ENCODE measurements at regions not wholly inside any gene's neighbourhood (a gene's known extent, or its start where the extent isn't known, plus 50 kb on each side); places are given as distances from the start of the nearest gene placed in this dataset.
"Not testable (repeated sequence)": the region's sequence is repeated elsewhere in the genome, so short reads cannot be mapped to it uniquely, and the experiment has no call there.

DNA sequence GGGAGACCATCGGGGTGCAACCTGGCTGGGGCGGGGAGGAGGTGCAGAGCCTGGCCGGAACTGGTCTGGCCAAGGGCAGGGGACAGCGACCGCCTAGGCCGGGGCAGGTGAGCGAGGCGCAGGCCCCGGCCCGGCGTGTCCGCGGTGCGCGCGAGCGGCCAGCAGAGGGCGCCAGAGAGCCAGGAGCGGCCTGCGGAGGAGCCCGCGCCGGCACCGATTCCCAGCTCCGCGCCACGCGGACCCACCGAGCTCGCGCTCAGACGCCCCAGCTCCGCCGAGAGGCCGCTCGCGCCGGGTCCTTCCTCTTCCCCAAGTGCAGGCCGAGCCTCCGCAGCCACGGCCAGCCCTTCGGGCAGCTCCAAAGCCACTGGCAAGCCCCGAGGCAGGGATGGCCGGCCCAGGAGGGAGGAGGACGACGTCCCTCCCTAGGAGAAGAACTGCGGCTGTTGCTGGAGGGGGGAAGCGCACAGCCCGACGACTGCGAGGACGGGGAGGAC is 128.9 kb upstream of the HMX1 start:
- TF ChIP-seq, protein P1, sequence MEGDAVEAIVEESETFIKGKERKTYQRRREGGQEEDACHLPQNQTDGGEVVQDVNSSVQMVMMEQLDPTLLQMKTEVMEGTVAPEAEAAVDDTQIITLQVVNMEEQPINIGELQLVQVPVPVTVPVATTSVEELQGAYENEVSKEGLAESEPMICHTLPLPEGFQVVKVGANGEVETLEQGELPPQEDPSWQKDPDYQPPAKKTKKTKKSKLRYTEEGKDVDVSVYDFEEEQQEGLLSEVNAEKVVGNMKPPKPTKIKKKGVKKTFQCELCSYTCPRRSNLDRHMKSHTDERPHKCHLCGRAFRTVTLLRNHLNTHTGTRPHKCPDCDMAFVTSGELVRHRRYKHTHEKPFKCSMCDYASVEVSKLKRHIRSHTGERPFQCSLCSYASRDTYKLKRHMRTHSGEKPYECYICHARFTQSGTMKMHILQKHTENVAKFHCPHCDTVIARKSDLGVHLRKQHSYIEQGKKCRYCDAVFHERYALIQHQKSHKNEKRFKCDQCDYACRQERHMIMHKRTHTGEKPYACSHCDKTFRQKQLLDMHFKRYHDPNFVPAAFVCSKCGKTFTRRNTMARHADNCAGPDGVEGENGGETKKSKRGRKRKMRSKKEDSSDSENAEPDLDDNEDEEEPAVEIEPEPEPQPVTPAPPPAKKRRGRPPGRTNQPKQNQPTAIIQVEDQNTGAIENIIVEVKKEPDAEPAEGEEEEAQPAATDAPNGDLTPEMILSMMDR (IDR thresholded peaks at IDR 0.05): peak; percentile 86
- TF ChIP-seq NFYB (CRISPR knock-in tag; conservative IDR thresholded peaks at IDR 0.05; ENCODE audit: low read depth); SP1 (CRISPR knock-in tag; conservative IDR thresholded peaks at IDR 0.05); ESRRA (CRISPR knock-in tag; IDR thresholded peaks at IDR 0.05; ENCODE audit: borderline replicate concordance); MLX (CRISPR knock-in tag; IDR thresholded peaks at IDR 0.05); PRDM15 (CRISPR knock-in tag; IDR thresholded peaks at IDR 0.05); IRF2 (CRISPR knock-in tag; IDR thresholded peaks at IDR 0.05; ENCODE audit: borderline replicate concordance, low read depth); TEAD1 (CRISPR knock-in tag; IDR thresholded peaks at IDR 0.05); NFATC4 (CRISPR knock-in tag; IDR thresholded peaks at IDR 0.05); FOXK1 (CRISPR knock-in tag; IDR thresholded peaks at IDR 0.05): not testable (repeated sequence)
- TF ChIP-seq, protein P2, sequence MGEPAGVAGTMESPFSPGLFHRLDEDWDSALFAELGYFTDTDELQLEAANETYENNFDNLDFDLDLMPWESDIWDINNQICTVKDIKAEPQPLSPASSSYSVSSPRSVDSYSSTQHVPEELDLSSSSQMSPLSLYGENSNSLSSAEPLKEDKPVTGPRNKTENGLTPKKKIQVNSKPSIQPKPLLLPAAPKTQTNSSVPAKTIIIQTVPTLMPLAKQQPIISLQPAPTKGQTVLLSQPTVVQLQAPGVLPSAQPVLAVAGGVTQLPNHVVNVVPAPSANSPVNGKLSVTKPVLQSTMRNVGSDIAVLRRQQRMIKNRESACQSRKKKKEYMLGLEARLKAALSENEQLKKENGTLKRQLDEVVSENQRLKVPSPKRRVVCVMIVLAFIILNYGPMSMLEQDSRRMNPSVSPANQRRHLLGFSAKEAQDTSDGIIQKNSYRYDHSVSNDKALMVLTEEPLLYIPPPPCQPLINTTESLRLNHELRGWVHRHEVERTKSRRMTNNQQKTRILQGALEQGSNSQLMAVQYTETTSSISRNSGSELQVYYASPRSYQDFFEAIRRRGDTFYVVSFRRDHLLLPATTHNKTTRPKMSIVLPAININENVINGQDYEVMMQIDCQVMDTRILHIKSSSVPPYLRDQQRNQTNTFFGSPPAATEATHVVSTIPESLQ (CRISPR knock-in tag; IDR thresholded peaks at IDR 0.05): not testable (repeated sequence)
